CD1c-positive myeloid dendritic cell (primary cell): ENCODE measurements at regions not wholly inside any gene's neighbourhood (a gene's known extent, or its start where the extent isn't known, plus 50 kb on each side); places are given as distances from the start of the nearest gene placed in this dataset.

Source experiments
- DNase-seq: peaks from one replicate; pipeline ENCODE4 v3.0.0-alpha.2; 2016; ENCODE audit errors: extremely low spot score

- no peak for DNase-seq
Measured at GRCh38 chr4:100843910-100844309, 326.1 kb upstream of the EMCN start.

GRCh38 chr4:100842856-100843255 is 325.0 kb upstream of the EMCN start:
- DNase-seq = no peak

DNA sequence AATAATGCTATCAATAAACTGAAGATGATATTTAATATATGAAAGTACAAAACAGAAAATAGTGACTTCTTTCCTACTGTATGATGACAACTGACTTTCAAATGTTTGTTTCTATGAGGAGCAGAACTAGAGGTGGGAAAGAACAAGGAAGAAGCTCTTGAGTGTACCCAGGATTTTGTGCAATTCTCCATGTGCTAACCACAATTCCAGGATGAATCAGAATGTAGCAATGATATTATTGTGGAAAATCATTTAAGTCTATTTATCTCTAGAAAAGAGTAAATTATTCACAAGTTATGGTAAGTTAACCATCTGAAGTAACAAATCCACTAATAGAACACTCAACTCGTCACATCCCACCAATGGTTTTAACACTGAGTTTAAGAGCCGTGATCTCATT is 324.1 kb upstream of the EMCN start:
- DNase-seq = no peak

- no peak for DNase-seq
Measured at GRCh38 chr4:100839712-100840111, 321.9 kb upstream of the EMCN start.

- DNase-seq = no peak
Measured at GRCh38 chr4:100838286-100838685, 320.5 kb upstream of the EMCN start.

GRCh38 chr4:100836929-100837328 is 319.1 kb upstream of the EMCN start:
- DNase-seq = no peak

GRCh38 chr4:100834616-100835015 is 316.8 kb upstream of the EMCN start:
- DNase-seq = no peak

GRCh38 chr4:100833906-100834305 is 316.1 kb upstream of the EMCN start:
- no peak for DNase-seq

GRCh38 chr4:100828986-100829685 is 311.3 kb upstream of the EMCN start:
- DNase-seq = no peak

- DNase-seq = no peak
Measured at GRCh38 chr4:100828364-100828763, 310.5 kb upstream of the EMCN start.

DNA sequence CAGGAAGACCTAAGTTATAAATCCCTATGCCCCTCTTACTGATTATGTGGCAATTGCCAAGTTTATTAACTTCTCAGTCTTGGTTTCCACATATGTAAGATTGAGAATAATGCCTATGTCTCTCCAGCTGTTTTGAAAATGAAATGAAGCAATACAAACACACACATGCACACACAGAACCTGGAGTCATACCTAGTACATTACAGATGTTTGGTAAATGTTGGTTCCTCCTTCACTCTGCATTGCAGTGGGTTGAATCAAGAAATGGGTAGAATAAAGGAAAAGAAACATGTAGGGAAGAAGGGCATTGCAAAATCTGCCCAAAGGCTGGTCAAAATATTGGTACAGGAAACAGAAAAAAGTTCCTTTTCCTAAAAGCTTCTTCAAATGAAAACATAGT is 309.9 kb upstream of the EMCN start:
- DNase-seq = no peak

DNA sequence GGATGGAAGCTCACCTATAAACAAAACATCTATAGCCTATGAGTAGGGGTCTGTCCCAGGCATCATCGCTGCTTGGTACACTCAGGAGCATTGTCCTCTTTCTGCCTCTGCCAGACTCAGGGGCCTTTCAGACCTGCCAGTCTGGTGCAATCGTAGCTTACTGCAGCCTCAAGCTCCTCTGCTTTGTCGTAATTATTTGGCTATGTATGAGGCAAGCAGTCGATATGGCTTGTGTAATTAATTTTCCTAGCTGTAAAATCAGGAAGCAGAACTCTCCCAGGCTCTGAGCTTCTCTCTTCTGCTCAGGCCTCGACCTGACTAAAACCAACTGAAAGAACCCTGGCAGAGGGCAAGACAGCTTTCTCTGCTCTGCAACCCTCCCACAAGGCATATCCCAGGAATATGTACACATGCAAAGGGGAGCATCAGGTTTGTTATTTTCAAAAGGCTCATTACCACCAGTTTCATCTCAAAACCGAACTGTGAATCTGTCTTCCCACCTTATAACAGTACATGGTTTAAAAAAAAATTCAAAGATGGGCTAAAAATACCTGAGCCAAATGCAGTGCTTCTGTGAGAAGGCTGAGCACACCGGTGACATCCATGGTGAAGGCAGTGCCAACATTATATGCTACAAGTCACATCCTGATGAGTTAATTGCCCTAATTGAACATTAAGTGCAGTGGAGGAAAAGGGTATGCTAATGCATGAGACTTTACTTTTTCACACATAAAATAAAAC is 309.2 kb upstream of the EMCN start:
- DNase-seq = peak; percentile 9

DNA sequence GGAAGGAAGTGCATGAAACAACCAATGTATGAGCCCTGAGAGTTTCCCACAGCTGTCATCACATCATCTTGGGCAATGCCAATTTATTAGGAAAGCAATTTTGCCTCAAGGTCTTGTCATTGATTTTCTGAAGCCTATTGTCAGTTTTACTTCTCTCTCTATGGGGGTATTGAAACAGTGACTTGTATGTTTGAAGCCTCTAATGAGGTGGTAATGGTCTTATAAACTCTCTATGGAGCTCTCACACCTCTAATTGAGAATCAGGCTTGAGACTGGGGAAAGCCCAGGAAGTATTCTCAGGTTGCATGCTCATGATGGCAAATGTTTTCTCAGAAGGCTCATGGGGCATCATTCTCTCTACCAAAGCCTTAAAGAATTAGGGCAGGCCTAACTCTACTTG is 308.2 kb upstream of the EMCN start:
- no peak for DNase-seq

DNA sequence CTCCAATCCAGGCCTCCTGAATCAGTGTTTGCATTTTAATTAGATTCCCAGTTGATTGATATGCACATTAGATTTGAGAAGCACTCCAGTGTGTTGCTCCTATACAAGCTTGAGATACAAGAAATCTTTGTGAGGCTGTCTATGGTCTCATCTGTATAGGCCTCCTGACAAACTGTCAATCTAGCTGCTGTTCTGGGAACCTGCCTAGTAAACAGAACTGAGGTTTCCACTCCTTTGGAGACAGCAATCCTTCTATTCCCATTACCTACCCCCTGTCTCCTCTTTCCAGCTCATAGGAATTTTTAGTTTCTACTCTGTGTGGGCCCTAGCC is 306.1 kb upstream of the EMCN start:
- no peak for DNase-seq

- DNase-seq = no peak
Measured at GRCh38 chr4:100823066-100823992, 305.5 kb upstream of the EMCN start.

DNA sequence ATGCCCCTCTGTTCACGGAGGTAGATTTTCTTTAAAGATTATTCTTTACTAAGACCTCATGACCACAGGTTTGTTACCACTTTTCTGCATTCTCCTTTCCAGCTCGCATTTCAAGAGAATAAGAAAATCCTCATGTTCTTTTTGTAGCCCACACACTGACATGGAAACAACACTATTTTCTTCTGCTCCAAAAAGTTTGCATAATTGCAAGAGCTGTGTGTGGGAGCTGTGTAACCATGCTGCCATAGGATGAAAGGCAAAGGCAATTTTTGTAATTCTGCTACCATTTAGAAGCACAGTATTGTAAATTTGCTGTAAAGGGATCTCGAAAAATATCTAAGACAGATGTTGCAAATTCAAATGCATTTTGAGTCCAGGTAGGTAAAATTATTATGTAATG is 302.4 kb upstream of the EMCN start:
- no peak for DNase-seq

- no peak for DNase-seq
Measured at GRCh38 chr4:100819505-100819904, 301.7 kb upstream of the EMCN start.

DNA sequence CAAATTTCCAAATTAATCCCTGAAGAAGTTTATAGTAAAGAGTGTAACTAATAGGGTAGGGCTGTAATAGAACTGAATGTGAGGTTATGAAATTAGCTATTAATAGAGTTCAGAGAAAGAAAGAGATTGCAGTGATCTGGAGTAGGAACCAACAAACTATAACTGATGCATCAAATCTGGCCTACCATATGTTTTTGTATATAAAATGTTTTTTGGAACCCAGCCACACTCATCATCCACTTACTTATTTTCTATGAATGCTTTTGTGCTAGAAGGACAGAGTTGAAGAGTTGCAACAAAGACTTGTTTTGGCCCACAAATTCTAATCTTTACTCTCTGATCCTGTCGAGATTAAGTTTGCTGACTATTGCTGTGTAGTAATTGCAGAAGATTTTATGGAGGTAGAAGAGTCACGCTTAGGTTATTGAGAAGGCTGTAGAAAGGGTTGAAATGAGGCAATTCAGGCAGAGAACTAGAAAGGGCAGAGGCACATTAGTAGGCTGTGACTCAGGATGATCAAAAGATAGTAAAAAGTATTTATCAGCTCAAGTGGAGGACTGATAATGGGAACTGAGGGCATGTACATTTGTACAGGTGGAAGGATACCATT is 298.7 kb upstream of the EMCN start:
- DNase-seq = no peak

GRCh38 chr4:100811046-100811445 is 293.2 kb upstream of the EMCN start:
- DNase-seq = no peak

- DNase-seq = no peak
Measured at GRCh38 chr4:100809506-100809905, 291.7 kb upstream of the EMCN start.

- DNase-seq = no peak
Measured at GRCh38 chr4:100806988-100807387, 289.2 kb upstream of the EMCN start.

- DNase-seq = no peak
Measured at GRCh38 chr4:100805538-100805937, 287.7 kb upstream of the EMCN start.
